ENCODE measurements at regions not wholly inside any gene's neighbourhood (a gene's known extent, or its start where the extent isn't known, plus 50 kb on each side); places are given as distances from the start of the nearest gene placed in this dataset.
"Not testable (repeated sequence)": the region's sequence is repeated elsewhere in the genome, so short reads cannot be mapped to it uniquely, and the experiment has no call there.

DNA sequence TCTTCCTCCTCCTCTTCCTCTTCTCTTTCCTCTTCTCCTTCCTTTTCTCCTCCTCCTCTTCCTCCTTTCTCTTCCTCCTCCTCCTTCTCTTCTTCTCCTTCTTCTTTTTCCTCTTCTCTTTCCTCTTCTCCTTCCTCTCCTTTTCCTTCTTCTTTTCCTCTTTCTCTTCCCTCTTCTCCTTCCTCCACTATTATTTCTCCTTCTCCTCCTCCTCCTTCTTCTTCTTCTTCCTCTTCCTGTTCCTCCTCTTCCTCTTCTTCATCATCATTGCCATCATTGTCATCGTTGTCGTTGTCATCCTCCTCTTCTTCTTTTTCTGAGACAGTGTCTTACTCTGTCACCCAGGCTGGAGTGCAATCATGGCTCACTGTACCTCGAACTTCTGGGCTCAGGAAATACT, 256.3 kb upstream of the SOX4 start:
- H3K27me3 Mint-ChIP-seq (ENCODE audit: unreplicated experiment): no peaks in the 10 kb centered on the region
- DNase-seq: no peak
- H3K4me3 Mint-ChIP-seq (ENCODE audit: unreplicated experiment): no peak overlapping the region
- H3K4me1 Mint-ChIP-seq (ENCODE audit: low read depth, unreplicated experiment): no peaks in the 10 kb centered on the region
- H3K36me3 Mint-ChIP-seq (ENCODE audit: unreplicated experiment): peaks cover 5% of the 10 kb centered on the region
- peaks cover 1% of the 10 kb centered on the region for H3K9me3 Mint-ChIP-seq (ENCODE audit: unreplicated experiment)
- TF ChIP-seq CTCF (IDR thresholded peaks at IDR 0.05; ENCODE audit: partially characterized antibody, unreplicated experiment): no peak
- H3K27ac Mint-ChIP-seq (ENCODE audit: unreplicated experiment): no peak overlapping the region

DNA sequence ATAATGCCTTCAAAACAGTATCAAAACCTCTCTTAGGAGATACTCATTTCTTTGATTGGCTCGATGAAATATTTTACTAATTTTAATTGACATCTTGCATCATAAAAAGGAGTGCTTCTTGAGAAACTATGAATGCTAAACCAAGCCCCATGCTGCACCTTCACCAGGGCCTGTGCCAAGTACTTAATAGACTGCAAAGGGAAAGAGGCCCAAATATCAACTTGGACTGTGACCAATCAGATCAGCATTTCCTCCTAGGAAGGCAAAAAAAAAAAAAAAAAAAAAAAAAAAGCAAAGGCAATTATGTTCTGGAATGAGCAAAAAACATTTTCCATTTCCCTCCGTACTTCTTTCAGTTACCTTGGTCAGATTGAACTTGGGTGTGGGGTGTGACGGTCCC, 253.0 kb upstream of the SOX4 start:
- Mint-ChIP-seq H3K9me3 (ENCODE audit: unreplicated experiment) (peaks cover 1% of the 10 kb centered on the region), H3K27me3 (ENCODE audit: unreplicated experiment) (peaks cover 3% of the 10 kb centered on the region), H3K4me1 (ENCODE audit: low read depth, unreplicated experiment) (no peaks in the 10 kb centered on the region), H3K27ac (ENCODE audit: unreplicated experiment) (no peak overlapping the region), H3K4me3 (ENCODE audit: unreplicated experiment) (no peak overlapping the region), H3K36me3 (ENCODE audit: unreplicated experiment) (peaks cover 5% of the 10 kb centered on the region)
- no peak for TF ChIP-seq CTCF (IDR thresholded peaks at IDR 0.05; ENCODE audit: partially characterized antibody, unreplicated experiment)
- no peak for DNase-seq

- Mint-ChIP-seq H3K9me3 (ENCODE audit: unreplicated experiment) (peaks cover 1% of the 10 kb centered on the region), H3K36me3 (ENCODE audit: unreplicated experiment) (peaks cover 5% of the 10 kb centered on the region), H3K27me3 (ENCODE audit: unreplicated experiment) (peaks cover 3% of the 10 kb centered on the region), H3K4me1 (ENCODE audit: low read depth, unreplicated experiment) (no peaks in the 10 kb centered on the region), H3K4me3 (ENCODE audit: unreplicated experiment) (no peak overlapping the region), H3K27ac (ENCODE audit: unreplicated experiment) (no peak overlapping the region)
- TF ChIP-seq CTCF (IDR thresholded peaks at IDR 0.05; ENCODE audit: partially characterized antibody, unreplicated experiment): no peak
- DNase-seq: no peak
These were observed 251.6 kb upstream of the SOX4 start for GRCh38 chr6:21341910-21342309.

DNA sequence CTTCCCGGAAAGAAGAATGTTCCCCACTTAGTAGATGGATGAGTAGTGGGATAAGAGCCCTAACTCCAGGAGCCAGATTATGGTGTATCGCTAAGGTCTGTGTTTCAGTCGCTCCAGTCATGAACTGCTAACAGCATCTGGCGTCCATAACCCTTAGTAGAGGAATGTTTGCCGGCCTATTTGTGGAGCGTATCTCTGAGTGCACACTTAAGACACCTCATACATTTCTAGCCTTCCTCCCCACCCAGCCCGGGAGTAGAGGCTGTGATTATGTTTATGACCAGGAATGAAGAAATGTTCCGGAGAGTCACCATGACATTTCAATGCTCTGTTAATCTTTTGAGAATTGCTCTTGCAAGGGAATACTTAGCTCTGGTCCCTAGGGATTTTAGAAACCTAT, 251.1 kb upstream of the SOX4 start:
- Mint-ChIP-seq H3K4me1 (ENCODE audit: low read depth, unreplicated experiment) (no peaks in the 10 kb centered on the region), H3K27me3 (ENCODE audit: unreplicated experiment) (peaks cover 3% of the 10 kb centered on the region), H3K36me3 (ENCODE audit: unreplicated experiment) (peaks cover under 1% of the 10 kb centered on the region), H3K9me3 (ENCODE audit: unreplicated experiment) (no peaks in the 10 kb centered on the region), H3K27ac (ENCODE audit: unreplicated experiment) (no peak overlapping the region), H3K4me3 (ENCODE audit: unreplicated experiment) (no peak overlapping the region)
- no peak for DNase-seq
- no peak for TF ChIP-seq CTCF (IDR thresholded peaks at IDR 0.05; ENCODE audit: partially characterized antibody, unreplicated experiment)

DNA sequence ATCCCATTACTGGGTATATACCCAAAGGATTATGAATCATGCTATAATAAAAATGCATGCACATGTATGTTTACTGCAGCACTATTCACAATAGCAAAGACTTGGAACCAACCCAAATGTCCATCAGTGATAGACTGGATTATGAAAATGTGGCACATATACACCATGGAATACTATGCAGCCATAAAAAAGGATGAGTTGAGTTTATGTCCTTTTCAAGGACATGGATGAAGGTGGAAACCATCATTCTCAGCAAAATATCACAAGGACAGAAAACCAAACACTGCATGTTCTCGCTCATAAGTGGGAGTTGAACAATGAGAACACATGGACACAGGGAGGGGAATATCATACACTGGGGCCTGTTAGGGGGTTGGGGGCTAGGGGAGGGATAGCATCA, 247.8 kb upstream of the SOX4 start:
- H3K27ac Mint-ChIP-seq (ENCODE audit: unreplicated experiment); DNase-seq; H3K27me3 Mint-ChIP-seq (ENCODE audit: unreplicated experiment); H3K9me3 Mint-ChIP-seq (ENCODE audit: unreplicated experiment); H3K4me3 Mint-ChIP-seq (ENCODE audit: unreplicated experiment); H3K36me3 Mint-ChIP-seq (ENCODE audit: unreplicated experiment): not testable (repeated sequence)
- H3K4me1 Mint-ChIP-seq (ENCODE audit: low read depth, unreplicated experiment): peaks cover 13% of the 10 kb centered on the region

GRCh38 chr6:21348146-21348503, 245.4 kb upstream of the SOX4 start:
- Mint-ChIP-seq H3K4me3 (ENCODE audit: unreplicated experiment) (no peak overlapping the region), H3K4me1 (ENCODE audit: low read depth, unreplicated experiment) (peaks cover 15% of the 10 kb centered on the region), H3K27ac (ENCODE audit: unreplicated experiment) (no peak overlapping the region), H3K36me3 (ENCODE audit: unreplicated experiment) (no peaks in the 10 kb centered on the region), H3K27me3 (ENCODE audit: unreplicated experiment) (peaks cover 5% of the 10 kb centered on the region), H3K9me3 (ENCODE audit: unreplicated experiment) (no peaks in the 10 kb centered on the region)
- no peak for DNase-seq
- no peak for TF ChIP-seq CTCF (IDR thresholded peaks at IDR 0.05; ENCODE audit: partially characterized antibody, unreplicated experiment)
